ENCODE measurements at regions not wholly inside any gene's neighbourhood (a gene's known extent, or its start where the extent isn't known, plus 50 kb on each side); places are given as distances from the start of the nearest gene placed in this dataset.

GRCh38 chr3:17972030-17972429 lies 229.6 kb upstream of the TBC1D5 start:
- H3K9me3 ChIP-seq (ENCODE audit: control extremely low read depth in 1 of 3, control insufficient read depth in 2 of 3, insufficient read depth in 1 of 3, low read length in 2 of 3): no peaks in the 10 kb centered on the region
- WGBS (ENCODE audit: insufficient coverage): 73% methylated on average over 1 of the region's 1 CpG
- no peak overlapping the region for H3K27ac ChIP-seq (ENCODE audit: low read length in 2 of 2)
- TF ChIP-seq EZH2 (IDR thresholded peaks at IDR 0.05; ENCODE audit: borderline replicate concordance, insufficient read depth, low read depth, low read length, poor library complexity, severe bottlenecking) (no peak), CTCF (IDR thresholded peaks at IDR 0.05) (no peak)
- ChIA-PET POLR2A (no interaction called here), CTCF (no interaction called here)
- DNase-seq (no peak), ATAC-seq (ENCODE audit: low read depth) (no peak)
- H3K4me1 Mint-ChIP-seq: no peaks in the 10 kb centered on the region
- H3K27ac Mint-ChIP-seq: no peak overlapping the region
- intact Hi-C loops (cut with micrococcal nuclease): no loop called here
- peaks cover 11% of the 10 kb centered on the region for H3K27me3 Mint-ChIP-seq
- H3K4me3 ChIP-seq (ENCODE audit: control extremely low read depth in 1 of 5, extremely low read depth in 1 of 5, insufficient read depth in 1 of 5, low read depth in 2 of 5, low read length in 4 of 5): no peak overlapping the region
- no peak overlapping the region for H3K4me2 ChIP-seq (replicated peaks; ENCODE audit: low read depth, low read length, poor library complexity, severe bottlenecking)
- no peaks in the 10 kb centered on the region for H3K4me1 ChIP-seq (ENCODE audit: control insufficient read depth in 2 of 2, insufficient read depth in 2 of 2, low read length in 2 of 2)
- no peaks in the 10 kb centered on the region for H3K9me3 Mint-ChIP-seq (ENCODE audit: insufficient read depth)
- H2AFZ ChIP-seq (ENCODE audit: insufficient read depth, low read depth, low read length, poor library complexity, severe bottlenecking): no peak overlapping the region
- H3K79me2 ChIP-seq (ENCODE audit: control insufficient read depth, insufficient read depth, low read length): no peaks in the 10 kb centered on the region
- H3K4me3 Mint-ChIP-seq: no peak overlapping the region
- no peaks in the 10 kb centered on the region for H4K20me1 ChIP-seq (ENCODE audit: control insufficient read depth, insufficient read depth, low read length, poor library complexity, severe bottlenecking)
- H3K27me3 ChIP-seq (replicated peaks in 1 of 4; ENCODE audit: control extremely low read depth in 1 of 4, control insufficient read depth in 3 of 4, insufficient read depth in 4 of 4, low read length in 3 of 4): no peaks in the 10 kb centered on the region
- no peak overlapping the region for H3K9ac ChIP-seq (ENCODE audit: low read length)
- no peaks in the 10 kb centered on the region for H3K36me3 ChIP-seq (replicated peaks in 1 of 2; ENCODE audit: control extremely low read depth in 1 of 2, control insufficient read depth in 1 of 2, extremely low read depth in 1 of 2, insufficient read depth in 2 of 2, low read length in 1 of 2)

GRCh38 chr3:17969985-17970568 lies 227.6 kb upstream of the TBC1D5 start:
- Histone ChIP-seq H2AFZ (ENCODE audit: insufficient read depth, low read depth, low read length, poor library complexity, severe bottlenecking) (no peak overlapping the region), H3K4me1 (ENCODE audit: control insufficient read depth in 2 of 2, insufficient read depth in 2 of 2, low read length in 2 of 2) (no peaks in the 10 kb centered on the region), H3K9ac (ENCODE audit: low read length) (no peak overlapping the region), H3K4me2 (replicated peaks; ENCODE audit: low read depth, low read length, poor library complexity, severe bottlenecking) (no peak overlapping the region), H3K27me3 (replicated peaks in 1 of 4; ENCODE audit: control extremely low read depth in 1 of 4, control insufficient read depth in 3 of 4, insufficient read depth in 4 of 4, low read length in 3 of 4) (no peaks in the 10 kb centered on the region), H3K4me3 (ENCODE audit: control extremely low read depth in 1 of 5, extremely low read depth in 1 of 5, insufficient read depth in 1 of 5, low read depth in 2 of 5, low read length in 4 of 5) (no peak overlapping the region), H3K36me3 (replicated peaks in 1 of 2; ENCODE audit: control extremely low read depth in 1 of 2, control insufficient read depth in 1 of 2, extremely low read depth in 1 of 2, insufficient read depth in 2 of 2, low read length in 1 of 2) (no peaks in the 10 kb centered on the region), H3K9me3 (ENCODE audit: control extremely low read depth in 1 of 3, control insufficient read depth in 2 of 3, insufficient read depth in 1 of 3, low read length in 2 of 3) (no peaks in the 10 kb centered on the region), H3K79me2 (ENCODE audit: control insufficient read depth, insufficient read depth, low read length) (no peaks in the 10 kb centered on the region), H4K20me1 (ENCODE audit: control insufficient read depth, insufficient read depth, low read length, poor library complexity, severe bottlenecking) (no peaks in the 10 kb centered on the region), H3K27ac (ENCODE audit: low read length in 2 of 2) (no peak overlapping the region)
- Mint-ChIP-seq H3K9me3 (ENCODE audit: insufficient read depth) (no peaks in the 10 kb centered on the region), H3K27ac (no peak overlapping the region), H3K4me3 (no peak overlapping the region), H3K4me1 (no peaks in the 10 kb centered on the region), H3K27me3 (peaks cover 11% of the 10 kb centered on the region)
- 72% methylated on average over 2 of the region's 3 CpGs for WGBS (ENCODE audit: insufficient coverage)
- TF ChIP-seq EZH2 (IDR thresholded peaks at IDR 0.05; ENCODE audit: borderline replicate concordance, insufficient read depth, low read depth, low read length, poor library complexity, severe bottlenecking) (no peak), CTCF (IDR thresholded peaks at IDR 0.05) (no peak)
- intact Hi-C loops (cut with micrococcal nuclease): no loop called here
- ATAC-seq (ENCODE audit: low read depth) (no peak), DNase-seq (no peak)
- ChIA-PET CTCF (no interaction called here), POLR2A (no interaction called here)

All from B cell (primary cell).